ENCODE measurements at regions not wholly inside any gene's neighbourhood (a gene's known extent, or its start where the extent isn't known, plus 50 kb on each side); places are given as distances from the start of the nearest gene placed in this dataset.

- TF ChIP-seq, protein P1, sequence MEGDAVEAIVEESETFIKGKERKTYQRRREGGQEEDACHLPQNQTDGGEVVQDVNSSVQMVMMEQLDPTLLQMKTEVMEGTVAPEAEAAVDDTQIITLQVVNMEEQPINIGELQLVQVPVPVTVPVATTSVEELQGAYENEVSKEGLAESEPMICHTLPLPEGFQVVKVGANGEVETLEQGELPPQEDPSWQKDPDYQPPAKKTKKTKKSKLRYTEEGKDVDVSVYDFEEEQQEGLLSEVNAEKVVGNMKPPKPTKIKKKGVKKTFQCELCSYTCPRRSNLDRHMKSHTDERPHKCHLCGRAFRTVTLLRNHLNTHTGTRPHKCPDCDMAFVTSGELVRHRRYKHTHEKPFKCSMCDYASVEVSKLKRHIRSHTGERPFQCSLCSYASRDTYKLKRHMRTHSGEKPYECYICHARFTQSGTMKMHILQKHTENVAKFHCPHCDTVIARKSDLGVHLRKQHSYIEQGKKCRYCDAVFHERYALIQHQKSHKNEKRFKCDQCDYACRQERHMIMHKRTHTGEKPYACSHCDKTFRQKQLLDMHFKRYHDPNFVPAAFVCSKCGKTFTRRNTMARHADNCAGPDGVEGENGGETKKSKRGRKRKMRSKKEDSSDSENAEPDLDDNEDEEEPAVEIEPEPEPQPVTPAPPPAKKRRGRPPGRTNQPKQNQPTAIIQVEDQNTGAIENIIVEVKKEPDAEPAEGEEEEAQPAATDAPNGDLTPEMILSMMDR (conservative IDR thresholded peaks at IDR 0.05; ENCODE audit: low read length), result no peak
- H3K4me3 ChIP-seq (ENCODE audit: low read length), result no peak overlapping the region
- no peak for DNase-seq (ENCODE audit: low read depth)
These were observed 269.1 kb upstream of the FOXQ1 start for GRCh38 chr6:1042583-1043457.

DNA sequence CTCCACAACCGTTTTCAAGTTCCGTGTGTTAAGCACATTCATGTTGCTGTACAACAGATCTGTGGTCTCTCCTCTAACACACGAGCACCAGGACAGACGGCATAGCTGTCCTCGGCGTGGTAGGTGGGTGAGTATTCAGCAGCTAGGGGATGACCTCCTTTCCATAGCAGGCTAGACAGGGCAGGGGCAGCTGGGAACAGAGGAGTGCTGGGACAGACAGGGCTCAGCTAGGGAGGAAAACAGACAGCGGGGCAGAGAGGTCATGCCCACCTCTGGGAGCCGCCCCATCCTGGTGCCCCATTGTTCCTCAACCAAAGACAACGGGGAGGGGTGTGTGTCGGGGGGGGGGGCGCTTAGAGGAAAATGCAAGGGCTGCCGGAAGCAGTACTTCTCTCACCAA lies 271.5 kb upstream of the FOXQ1 start:
- no peak overlapping the region for H3K4me3 ChIP-seq (ENCODE audit: low read length)
- TF ChIP-seq, protein P1 (conservative IDR thresholded peaks at IDR 0.05; ENCODE audit: low read length), result no peak
- no peak for DNase-seq (ENCODE audit: low read depth)

DNA sequence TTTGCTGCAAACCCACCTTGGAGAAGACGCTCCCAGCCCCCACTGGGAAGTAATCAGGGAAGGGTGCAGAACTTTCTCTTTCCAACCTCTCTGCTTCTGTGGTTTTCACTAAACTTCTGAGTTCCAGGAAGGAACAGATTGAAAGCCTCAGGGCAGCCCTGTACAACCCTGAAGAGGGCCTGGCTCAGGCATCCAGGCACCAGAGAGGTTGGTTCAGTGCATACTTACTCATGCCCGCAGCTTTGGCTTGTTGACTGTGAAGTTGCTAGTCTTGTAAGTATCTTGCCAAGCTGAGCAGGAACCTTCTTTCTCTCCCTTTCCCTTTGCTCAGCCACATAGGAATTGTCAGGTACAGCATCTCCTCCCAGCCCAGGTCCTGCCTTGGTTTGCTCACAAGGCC lies 272.2 kb upstream of the FOXQ1 start:
- no peak overlapping the region for H3K4me3 ChIP-seq (ENCODE audit: low read length)
- no peak for DNase-seq (ENCODE audit: low read depth)
- TF ChIP-seq, protein P1 (conservative IDR thresholded peaks at IDR 0.05; ENCODE audit: low read length), result no peak

DNA sequence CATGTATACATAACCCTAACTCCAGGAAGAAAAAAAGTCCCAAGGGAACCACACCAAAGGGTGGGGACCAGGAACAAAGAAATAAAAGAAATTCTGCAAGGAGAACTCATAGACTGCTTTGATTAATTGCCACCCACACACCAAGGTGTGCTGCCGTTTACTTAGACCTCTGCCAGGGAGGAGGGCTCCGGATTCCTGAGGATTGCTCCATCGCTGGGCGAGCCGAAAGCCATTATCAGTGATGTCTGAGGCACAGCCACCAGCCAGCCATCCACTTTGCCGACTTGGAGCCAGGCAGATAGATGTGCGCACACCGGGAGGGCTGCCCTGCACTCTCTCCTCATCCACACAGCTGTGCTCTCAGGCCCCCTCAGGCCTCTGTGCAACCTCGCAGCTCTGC lies 272.7 kb upstream of the FOXQ1 start:
- no peak for DNase-seq (ENCODE audit: low read depth)
- TF ChIP-seq, protein P1 (conservative IDR thresholded peaks at IDR 0.05; ENCODE audit: low read length), result no peak
- H3K4me3 ChIP-seq (ENCODE audit: low read length), result no peak overlapping the region

DNA sequence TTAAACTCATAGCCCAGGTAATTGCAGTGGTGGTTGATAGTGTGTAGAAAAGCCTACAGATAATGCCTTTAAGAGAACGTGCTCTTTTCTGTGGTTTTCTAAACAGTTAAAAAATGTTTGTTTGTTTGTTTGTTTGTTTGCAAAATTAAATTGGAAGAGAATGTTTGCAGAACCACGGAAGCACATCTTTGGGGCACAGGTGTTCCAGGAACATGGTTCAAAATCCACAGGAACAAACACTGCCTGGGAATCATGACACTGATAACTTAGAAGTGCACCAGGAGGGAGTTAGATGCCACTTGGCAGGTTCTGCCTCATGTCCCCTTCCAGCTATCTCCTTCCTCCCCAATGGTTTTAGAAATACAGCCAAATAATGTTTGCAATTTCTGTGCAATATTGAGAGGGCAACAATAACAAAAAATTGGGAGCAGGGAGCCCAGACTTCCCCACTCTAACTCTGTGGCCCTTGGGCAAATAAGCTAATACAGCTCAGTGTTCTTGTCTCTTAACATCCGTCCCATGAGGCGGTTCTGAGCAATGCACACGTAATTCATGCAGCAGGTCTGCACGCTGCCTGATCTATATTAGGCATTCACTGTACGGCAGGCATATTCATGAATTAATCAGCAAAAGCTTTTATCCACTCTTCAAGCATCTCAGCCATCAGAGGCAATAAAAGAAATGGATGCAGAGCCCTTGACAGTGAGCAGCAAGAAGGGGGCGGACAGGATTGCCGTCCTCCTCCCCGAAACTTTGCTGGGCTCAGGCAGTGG lies 274.3 kb upstream of the FOXQ1 start:
- DNase-seq (ENCODE audit: low read depth), result no peak
- TF ChIP-seq, protein P1 (conservative IDR thresholded peaks at IDR 0.05; ENCODE audit: low read length), result no peak
- H3K4me3 ChIP-seq (ENCODE audit: low read length), result no peak overlapping the region

- H3K4me3 ChIP-seq (ENCODE audit: low read length), result no peak overlapping the region
- TF ChIP-seq, protein P1 (conservative IDR thresholded peaks at IDR 0.05; ENCODE audit: low read length), result no peak
- no peak for DNase-seq (ENCODE audit: low read depth)
These were observed 276.5 kb upstream of the FOXQ1 start for GRCh38 chr6:1035401-1035800.
